GM18520 (cell line): ENCODE measurements at regions not wholly inside any gene's neighbourhood (a gene's known extent, or its start where the extent isn't known, plus 50 kb on each side); places are given as distances from the start of the nearest gene placed in this dataset.
A peak's percentile ranks its signal among the peaks of the same experiment; 100 is the strongest.

Experiments used
- ATAC-seq: cut with Tn5 transposase; IDR thresholded peaks from one replicate; pipeline ENCODE4 v1.9.1; 2021; ENCODE audit not compliant: unreplicated experiment

- no peak for ATAC-seq
These were observed 188.8 kb upstream of the TECRL start for GRCh38 chr4:64598066-64598465.

GRCh38 chr4:64594723-64595122 lies 185.5 kb upstream of the TECRL start:
- ATAC-seq, result no peak

- ATAC-seq, result no peak
These were observed 179.3 kb upstream of the TECRL start for GRCh38 chr4:64588507-64588906.

- ATAC-seq, result no peak
These were observed 175.8 kb upstream of the TECRL start for GRCh38 chr4:64584981-64585557.

- ATAC-seq, result no peak
These were observed 174.9 kb upstream of the TECRL start for GRCh38 chr4:64584125-64584524.

- no peak for ATAC-seq
These were observed 173.2 kb upstream of the TECRL start for GRCh38 chr4:64582492-64582891.

- no peak for ATAC-seq
These were observed 172.2 kb upstream of the TECRL start for GRCh38 chr4:64581422-64581821.

GRCh38 chr4:64564126-64564525 lies 154.9 kb upstream of the TECRL start:
- no peak for ATAC-seq

GRCh38 chr4:64559571-64559970 lies 150.3 kb upstream of the TECRL start:
- ATAC-seq, result no peak

- ATAC-seq, result no peak
These were observed 141.9 kb upstream of the TECRL start for GRCh38 chr4:64551125-64551524.

- no peak for ATAC-seq
These were observed 136.3 kb upstream of the TECRL start for GRCh38 chr4:64545593-64545992.

GRCh38 chr4:64539234-64539849 lies 130.1 kb upstream of the TECRL start:
- ATAC-seq, result peak; percentile 85

GRCh38 chr4:64538219-64538618 lies 129.0 kb upstream of the TECRL start:
- no peak for ATAC-seq

GRCh38 chr4:64533637-64534036 lies 124.4 kb upstream of the TECRL start:
- no peak for ATAC-seq

GRCh38 chr4:64533159-64533558 lies 123.9 kb upstream of the TECRL start:
- no peak for ATAC-seq

- no peak for ATAC-seq
These were observed 111.2 kb upstream of the TECRL start for GRCh38 chr4:64520421-64520820.

- no peak for ATAC-seq
These were observed 109.3 kb upstream of the TECRL start for GRCh38 chr4:64518600-64518999.

GRCh38 chr4:64516176-64516575 lies 106.9 kb upstream of the TECRL start:
- no peak for ATAC-seq

GRCh38 chr4:64508089-64508488 lies 98.8 kb upstream of the TECRL start:
- ATAC-seq, result no peak

- ATAC-seq, result no peak
These were observed 94.9 kb upstream of the TECRL start for GRCh38 chr4:64503945-64504675.

- no peak for ATAC-seq
These were observed 94.2 kb upstream of the TECRL start for GRCh38 chr4:64503416-64503815.

GRCh38 chr4:64497491-64497890 lies 88.2 kb upstream of the TECRL start:
- ATAC-seq, result no peak
